Progenitor cell of endocrine pancreas (in vitro differentiated cells): ENCODE measurements at regions not wholly inside any gene's neighbourhood (a gene's known extent, or its start where the extent isn't known, plus 50 kb on each side); places are given as distances from the start of the nearest gene placed in this dataset.

Source experiments
- DNase-seq: peaks from one replicate; pipeline ENCODE4 v3.0.0; 2021; ENCODE audit warnings: low spot score; ENCODE audit not compliant: unreplicated experiment
- H3K27ac Mint-ChIP-seq: 2 replicates; pipeline ENCODE4 v1.8.0; 2021; ENCODE audit warnings: mild to moderate bottlenecking, moderate library complexity, mixed read lengths
- H3K27me3 Mint-ChIP-seq: 2 replicates; pipeline ENCODE4 v1.8.0; 2021; ENCODE audit warnings: mixed read lengths
- H3K36me3 Mint-ChIP-seq: 2 replicates; pipeline ENCODE4 v1.8.0; 2022; ENCODE audit warnings: mixed read lengths; ENCODE audit not compliant: insufficient read depth
- H3K4me1 Mint-ChIP-seq: 2 replicates; pipeline ENCODE4 v1.8.0; 2021; ENCODE audit warnings: low read depth, mixed read lengths
- H3K4me3 Mint-ChIP-seq: 2 replicates; pipeline ENCODE4 v1.8.0; 2021; ENCODE audit warnings: low read depth, mild to moderate bottlenecking, moderate library complexity, mixed read lengths
- H3K9me3 Mint-ChIP-seq: 2 replicates; pipeline ENCODE4 v1.8.0; 2021; ENCODE audit warnings: low read depth, mixed read lengths
- CTCF ChIP-seq: fragments of 200-600 bp; sonication (generic); IDR thresholded peaks from one replicate; pipeline ENCODE4 v1.5.0; 2021; ENCODE audit warnings: antibody characterized with exemption, mild to moderate bottlenecking; ENCODE audit not compliant: unreplicated experiment

- Mint-ChIP-seq H3K9me3 (no peaks in the 10 kb centered on the region), H3K4me1 (no peaks in the 10 kb centered on the region), H3K4me3 (no peak overlapping the region), H3K27ac (no peak overlapping the region), H3K27me3 (no peaks in the 10 kb centered on the region), H3K36me3 (no peaks in the 10 kb centered on the region)
- TF ChIP-seq CTCF = no peak
- no peak for DNase-seq
Measured at GRCh38 chr16:64808474-64808873, 313.4 kb downstream of the CDH11 start.

- H3K27me3 Mint-ChIP-seq = peaks cover 4% of the 10 kb centered on the region
- TF ChIP-seq CTCF = no peak
- H3K27ac Mint-ChIP-seq = no peak overlapping the region
- no peak for DNase-seq
- no peaks in the 10 kb centered on the region for H3K4me1 Mint-ChIP-seq
- no peaks in the 10 kb centered on the region for H3K36me3 Mint-ChIP-seq
- no peaks in the 10 kb centered on the region for H3K9me3 Mint-ChIP-seq
- H3K4me3 Mint-ChIP-seq = no peak overlapping the region
Measured at GRCh38 chr16:64791756-64792155, 330.1 kb downstream of the CDH11 start.

GRCh38 chr16:64784635-64785034, 337.2 kb downstream of the CDH11 start:
- DNase-seq = no peak
- H3K36me3 Mint-ChIP-seq = no peaks in the 10 kb centered on the region

GRCh38 chr16:64782484-64782883, 339.4 kb downstream of the CDH11 start:
- no peak for TF ChIP-seq CTCF
- DNase-seq = no peak
- no peaks in the 10 kb centered on the region for H3K36me3 Mint-ChIP-seq
- no peak overlapping the region for H3K27ac Mint-ChIP-seq
- no peaks in the 10 kb centered on the region for H3K4me1 Mint-ChIP-seq
- H3K9me3 Mint-ChIP-seq = no peaks in the 10 kb centered on the region
- H3K4me3 Mint-ChIP-seq = no peak overlapping the region
- peaks cover 5% of the 10 kb centered on the region for H3K27me3 Mint-ChIP-seq

More at GRCh38 chr16:64784635-64785034, 337.2 kb downstream of the CDH11 start:
- H3K4me1 Mint-ChIP-seq = no peaks in the 10 kb centered on the region
- no peak for TF ChIP-seq CTCF
- H3K4me3 Mint-ChIP-seq = no peak overlapping the region
- H3K27ac Mint-ChIP-seq = no peak overlapping the region
- H3K27me3 Mint-ChIP-seq = peaks cover 5% of the 10 kb centered on the region
- H3K9me3 Mint-ChIP-seq = no peaks in the 10 kb centered on the region

GRCh38 chr16:64780445-64780844, 341.4 kb downstream of the CDH11 start:
- DNase-seq = no peak
- H3K27me3 Mint-ChIP-seq = peaks cover 5% of the 10 kb centered on the region
- no peaks in the 10 kb centered on the region for H3K9me3 Mint-ChIP-seq
- H3K36me3 Mint-ChIP-seq = no peaks in the 10 kb centered on the region
- H3K4me1 Mint-ChIP-seq = no peaks in the 10 kb centered on the region
- H3K27ac Mint-ChIP-seq = no peak overlapping the region
- H3K4me3 Mint-ChIP-seq = no peak overlapping the region
- no peak for TF ChIP-seq CTCF

GRCh38 chr16:64778777-64779176, 343.1 kb downstream of the CDH11 start:
- Mint-ChIP-seq H3K9me3 (peaks cover 3% of the 10 kb centered on the region), H3K4me3 (no peak overlapping the region), H3K27me3 (peaks cover 5% of the 10 kb centered on the region), H3K4me1 (no peaks in the 10 kb centered on the region), H3K27ac (no peak overlapping the region), H3K36me3 (no peaks in the 10 kb centered on the region)
- no peak for TF ChIP-seq CTCF
- DNase-seq = no peak
